HCT116 (cell line): ENCODE measurements at regions not wholly inside any gene's neighbourhood (a gene's known extent, or its start where the extent isn't known, plus 50 kb on each side); places are given as distances from the start of the nearest gene placed in this dataset.

Experiments
- ATAC-seq: fragments of 200-7000 bp; cut with Tn5 transposase; 2 replicates; pipeline ENCODE4 v1.9.1; 2020; ENCODE audit warnings: mild to moderate bottlenecking, moderate library complexity
- BruUV-seq: library from RNA; stranded (reverse); fragments of 400-500 nt; replicated peaks from 2 replicates; lab custom pipeline; 2021; lab: Mats Ljungman, UMichigan
- CTCF ChIA-PET: fragments of 300-600 bp; sonication (Branson Sonifier 250); formaldehyde crosslinking; loops from one replicate; lab custom pipeline; 2021; ENCODE audit warnings: antibody characterized with exemption; lab: Charles Lee
- POLR2A ChIA-PET: fragments of 300-600, 350-600 bp; sonication (Branson Sonifier 250); formaldehyde crosslinking; loops from one replicate; lab custom pipeline; 2021; ENCODE audit warnings: antibody characterized with exemption; lab: Charles Lee
- RAD21 ChIA-PET, 2 experiments: fragments of 300-600 bp; sonication (Branson Sonifier 250); formaldehyde crosslinking; loops; one replicate each; lab custom pipeline; 2023; ENCODE audit warnings: low total read pairs in 2 of 2; ENCODE audit not compliant: uncharacterized antibody in 2 of 2, unreplicated experiment in 2 of 2, low non-redundant PET in 1 of 2; lab: Charles Lee
- DNase-seq: peaks from one replicate; pipeline ENCODE4 v3.0.0-alpha.2; 2010; ENCODE audit warnings: low read depth, low spot score
- H2AFZ ChIP-seq: fragments of 200-600 bp; shearing (Covaris generic), sonication (generic); 2 replicates; pipeline ENCODE4 v1.6.1; 2017; ENCODE audit warnings: low read depth, mixed run types, mixed read lengths, antibody characterized with exemption, low read length; ENCODE audit not compliant: poor library complexity, severe bottlenecking
- H3K27ac ChIP-seq: 2 replicates; pipeline ENCODE4 v1.5.1; 2012; ENCODE audit warnings: low read depth, low read length
- H3K27me3 ChIP-seq: fragments of 200-600 bp; sonication (generic); 2 replicates; pipeline ENCODE4 v1.6.1; 2016; ENCODE audit warnings: mixed run types, low read length, mixed read lengths; ENCODE audit not compliant: insufficient read depth
- H3K36me3 ChIP-seq, 2 experiments: fragments of 200-500 bp in 1 of 2; fragments of 200-600 bp in 1 of 2; sonication (Bioruptor generic) in 1 of 2; sonication (generic) in 1 of 2; 2 replicates each; pipeline versions ENCODE4 v1.5.1 to v1.6.1; 2014 to 2016; ENCODE audit warnings: low read length in 2 of 2, inconsistent platforms in 1 of 2, mixed read lengths in 1 of 2, mixed run types in 1 of 2; ENCODE audit not compliant: insufficient read depth in 2 of 2, control insufficient read depth in 1 of 2
- H3K4me1 ChIP-seq, 2 experiments: fragments of 200-600 bp in 1 of 2; sonication (generic) in 1 of 2; 2 replicates each; pipeline versions ENCODE4 v1.5.1 to v1.6.1; 2012 to 2017; ENCODE audit warnings: low read length in 2 of 2, inconsistent platforms in 1 of 2, mild to moderate bottlenecking in 1 of 2, mixed read lengths in 1 of 2, mixed run types in 1 of 2, moderate library complexity in 1 of 2; ENCODE audit not compliant: insufficient read depth in 2 of 2, control insufficient read depth in 1 of 2
- H3K4me2 ChIP-seq: fragments of 200-600 bp; sonication (generic); 2 replicates; pipeline ENCODE4 v1.6.1; 2017; ENCODE audit warnings: mixed run types, low read length, mixed read lengths
- H3K4me3 ChIP-seq, 2 experiments: fragments of 200-600 bp in 1 of 2; sonication (generic) in 1 of 2; replicated peaks in 1 of 2; 2 replicates each; pipeline ENCODE4 v1.5.1; 2011 to 2016; ENCODE audit warnings: low read length in 2 of 2, control low read depth in 1 of 2, low read depth in 1 of 2, mild to moderate bottlenecking in 1 of 2, mixed read lengths in 1 of 2, mixed run types in 1 of 2
- H3K79me2 ChIP-seq: fragments of 200-600 bp; sonication (generic); 2 replicates; pipeline ENCODE4 v1.6.1; 2017; ENCODE audit warnings: mild to moderate bottlenecking, mixed run types, low read length, moderate library complexity, mixed read lengths; ENCODE audit not compliant: insufficient read depth
- H3K9ac ChIP-seq: fragments of 200-600 bp; sonication (generic); 2 replicates; pipeline ENCODE4 v1.6.1; 2016; ENCODE audit warnings: low read length, mixed read lengths
- H3K9me2 ChIP-seq: fragments of 200-600 bp; sonication (generic), shearing (Covaris generic); 2 replicates; pipeline ENCODE4 v1.6.1; 2017; ENCODE audit warnings: mixed run types, mild to moderate bottlenecking, moderate library complexity; ENCODE audit not compliant: insufficient read depth
- H3K9me3 ChIP-seq, 2 experiments: fragments of 200-500 bp in 1 of 2; fragments of 200-600 bp in 1 of 2; sonication (Bioruptor generic) in 1 of 2; sonication (generic) in 1 of 2; 2 replicates each; pipeline ENCODE4 v1.6.1; 2014 to 2017; ENCODE audit warnings: low read length in 2 of 2, mixed read lengths in 2 of 2, inconsistent platforms in 1 of 2, low read depth in 1 of 2, mild to moderate bottlenecking in 1 of 2, mixed run types in 1 of 2, moderate library complexity in 1 of 2; ENCODE audit not compliant: control insufficient read depth in 1 of 2, insufficient read depth in 1 of 2
- H4K20me1 ChIP-seq: fragments of 200-600 bp; sonication (generic), shearing (Covaris generic); 2 replicates; pipeline ENCODE4 v1.6.1; 2017; ENCODE audit warnings: mixed run types, mild to moderate bottlenecking, moderate library complexity; ENCODE audit not compliant: insufficient read depth
- ELF1 ChIP-seq: IDR thresholded peaks from 2 replicates; pipeline ENCODE4 v1.6.1; 2012; ENCODE audit warnings: low read depth, borderline replicate concordance
- EZH2 ChIP-seq: fragments of 200-600 bp; sonication (generic); IDR thresholded peaks from 2 replicates; pipeline ENCODE4 v1.6.1; 2017; ENCODE audit warnings: antibody characterized with exemption, mixed run types
- EZH2phosphoT487 ChIP-seq: fragments of 200-600 bp; IDR thresholded peaks from 2 replicates; pipeline ENCODE4 v1.6.1; 2018; ENCODE audit warnings: antibody characterized with exemption, borderline replicate concordance
- JUND ChIP-seq: IDR thresholded peaks from 2 replicates; pipeline ENCODE4 v1.6.1; 2012
- POLR2A ChIP-seq: IDR thresholded peaks from 2 replicates; pipeline ENCODE4 v1.7.0; 2011; ENCODE audit warnings: borderline replicate concordance; ENCODE audit not compliant: insufficient read depth, insufficient read length; ENCODE audit errors: extremely low read depth
- RAD21 ChIP-seq: IDR thresholded peaks from 2 replicates; pipeline ENCODE4 v1.6.1; 2012; ENCODE audit warnings: low read depth, mild to moderate bottlenecking
- SP1 ChIP-seq: IDR thresholded peaks from 2 replicates; pipeline ENCODE4 v1.6.1; 2012; ENCODE audit warnings: low read depth
- intact Hi-C: fragments of 100-400 bp; cut with micrococcal nuclease; formaldehyde crosslinking; loops from 2 replicates; pipeline ENCODE4 v1.10.0; 2022
- TF ChIP-seq, protein P1 (sequence below), 3 experiments: fragments of 200-600 bp in 1 of 3; sonication (generic) in 1 of 3; IDR thresholded peaks in 2 of 3; conservative IDR thresholded peaks in 1 of 3; 2 replicates each; pipeline ENCODE4 v1.5.1; 2012 to 2017; ENCODE audit warnings: low read depth in 2 of 3, low read length in 2 of 3, antibody characterized with exemption in 1 of 3, borderline replicate concordance in 1 of 3, control low read depth in 1 of 3, mild to moderate bottlenecking in 1 of 3, mixed read lengths in 1 of 3, mixed run types in 1 of 3, moderate library complexity in 1 of 3; ENCODE audit not compliant: insufficient read depth in 1 of 3
- TF ChIP-seq, protein P2 (sequence below): IDR thresholded peaks from 2 replicates; pipeline ENCODE4 v1.6.1; 2012; ENCODE audit warnings: low read depth

DNA sequence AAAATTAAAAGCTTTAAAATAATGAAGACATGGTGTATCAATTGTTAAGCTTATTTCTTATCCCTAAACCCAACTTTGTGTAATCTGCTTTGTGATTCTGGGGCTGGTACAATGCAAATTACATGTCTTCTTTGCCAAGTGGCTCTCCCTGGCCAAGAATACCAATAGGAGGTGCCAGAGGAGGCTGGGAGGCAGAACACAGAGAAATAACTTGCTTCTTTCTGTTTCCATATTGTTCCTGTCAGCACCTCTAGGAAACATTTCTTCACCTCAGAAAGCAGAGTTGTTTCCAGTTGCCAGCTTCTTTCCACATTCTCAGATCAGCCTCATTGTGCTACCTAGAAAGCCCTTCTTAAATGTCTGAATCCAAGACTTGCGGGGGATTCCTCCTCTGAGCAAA, 174.4 kb downstream of the MDFIC start:
- H3K27me3 ChIP-seq, result no peaks in the 10 kb centered on the region
- peaks cover 13 to 18% of the 10 kb centered on the region in 2 experiments; a peak in 3 of 4 replicates for H3K4me1 ChIP-seq
- H3K27ac ChIP-seq, result no peak overlapping the region
- no peaks in the 10 kb centered on the region for H3K9me2 ChIP-seq
- no peak for TF ChIP-seq POLR2A
- TF ChIP-seq, protein P1, sequence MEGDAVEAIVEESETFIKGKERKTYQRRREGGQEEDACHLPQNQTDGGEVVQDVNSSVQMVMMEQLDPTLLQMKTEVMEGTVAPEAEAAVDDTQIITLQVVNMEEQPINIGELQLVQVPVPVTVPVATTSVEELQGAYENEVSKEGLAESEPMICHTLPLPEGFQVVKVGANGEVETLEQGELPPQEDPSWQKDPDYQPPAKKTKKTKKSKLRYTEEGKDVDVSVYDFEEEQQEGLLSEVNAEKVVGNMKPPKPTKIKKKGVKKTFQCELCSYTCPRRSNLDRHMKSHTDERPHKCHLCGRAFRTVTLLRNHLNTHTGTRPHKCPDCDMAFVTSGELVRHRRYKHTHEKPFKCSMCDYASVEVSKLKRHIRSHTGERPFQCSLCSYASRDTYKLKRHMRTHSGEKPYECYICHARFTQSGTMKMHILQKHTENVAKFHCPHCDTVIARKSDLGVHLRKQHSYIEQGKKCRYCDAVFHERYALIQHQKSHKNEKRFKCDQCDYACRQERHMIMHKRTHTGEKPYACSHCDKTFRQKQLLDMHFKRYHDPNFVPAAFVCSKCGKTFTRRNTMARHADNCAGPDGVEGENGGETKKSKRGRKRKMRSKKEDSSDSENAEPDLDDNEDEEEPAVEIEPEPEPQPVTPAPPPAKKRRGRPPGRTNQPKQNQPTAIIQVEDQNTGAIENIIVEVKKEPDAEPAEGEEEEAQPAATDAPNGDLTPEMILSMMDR (IDR thresholded peaks at IDR 0.05 in 2 of 3, conservative IDR thresholded peaks at IDR 0.05 in 1 of 3; ENCODE audit: borderline replicate concordance in 1 of 3, insufficient read depth in 1 of 3, low read depth in 2 of 3, low read length in 2 of 3), result peak in 1 of 3 experiments; percentile 15; a peak in 1 of 6 replicates
- TF ChIP-seq RAD21, result 0 out of 2 replicates have a peak, but pooled peaks have one; percentile 1
- no peak for TF ChIP-seq JUND
- TF ChIP-seq EZH2, result no peak
- DNase-seq, result no peak
- H3K79me2 ChIP-seq, result no peaks in the 10 kb centered on the region
- no peak overlapping the region for H3K4me3 ChIP-seq
- H3K9me3 ChIP-seq, result no peaks in the 10 kb centered on the region
- H3K36me3 ChIP-seq, result no peaks in the 10 kb centered on the region
- RAD21 ChIA-PET, result no interaction called here
- no peak overlapping the region for H3K4me2 ChIP-seq
- CTCF ChIA-PET, result no interaction called here
- POLR2A ChIA-PET, result no interaction called here
- no peaks in the 10 kb centered on the region for H4K20me1 ChIP-seq
- intact Hi-C loops, result loop anchor here (10.0 kb wide), 1 partner anchor 259 kb away; no protein-coding TSS in a partner anchor
- no peak overlapping the region for H3K9ac ChIP-seq
- H2AFZ ChIP-seq, result peak overlapping the region; percentile 66
- no peak for ATAC-seq
- BruUV-seq, result no TSS peak

DNA sequence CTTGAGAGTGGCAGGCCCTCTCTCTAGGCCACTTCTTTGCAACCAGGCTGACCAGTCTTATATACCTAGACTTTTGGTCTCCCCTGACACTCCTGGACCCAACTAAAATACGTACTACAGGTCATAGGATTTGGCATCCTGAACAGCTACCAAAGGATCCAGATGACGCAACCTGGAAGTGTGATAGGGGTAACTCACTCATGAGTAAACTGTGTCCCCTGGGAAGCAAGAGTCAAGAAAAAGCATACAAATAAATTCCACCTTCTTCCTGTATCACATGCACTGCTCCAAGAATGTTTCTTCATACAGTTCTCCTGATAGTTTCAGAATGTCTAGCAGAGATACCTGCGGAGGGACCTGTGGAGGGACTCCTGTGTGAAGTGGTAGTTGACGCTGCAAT, 172.3 kb downstream of the MDFIC start:
- peaks cover 7 to 11% of the 10 kb centered on the region in 2 experiments; a peak in 3 of 4 replicates for H3K4me1 ChIP-seq
- RAD21 ChIA-PET, result no interaction called here
- TF ChIP-seq ELF1 (no peak), EZH2phosphoT487 (no peak), SP1 (no peak)
- TF ChIP-seq, protein P2, sequence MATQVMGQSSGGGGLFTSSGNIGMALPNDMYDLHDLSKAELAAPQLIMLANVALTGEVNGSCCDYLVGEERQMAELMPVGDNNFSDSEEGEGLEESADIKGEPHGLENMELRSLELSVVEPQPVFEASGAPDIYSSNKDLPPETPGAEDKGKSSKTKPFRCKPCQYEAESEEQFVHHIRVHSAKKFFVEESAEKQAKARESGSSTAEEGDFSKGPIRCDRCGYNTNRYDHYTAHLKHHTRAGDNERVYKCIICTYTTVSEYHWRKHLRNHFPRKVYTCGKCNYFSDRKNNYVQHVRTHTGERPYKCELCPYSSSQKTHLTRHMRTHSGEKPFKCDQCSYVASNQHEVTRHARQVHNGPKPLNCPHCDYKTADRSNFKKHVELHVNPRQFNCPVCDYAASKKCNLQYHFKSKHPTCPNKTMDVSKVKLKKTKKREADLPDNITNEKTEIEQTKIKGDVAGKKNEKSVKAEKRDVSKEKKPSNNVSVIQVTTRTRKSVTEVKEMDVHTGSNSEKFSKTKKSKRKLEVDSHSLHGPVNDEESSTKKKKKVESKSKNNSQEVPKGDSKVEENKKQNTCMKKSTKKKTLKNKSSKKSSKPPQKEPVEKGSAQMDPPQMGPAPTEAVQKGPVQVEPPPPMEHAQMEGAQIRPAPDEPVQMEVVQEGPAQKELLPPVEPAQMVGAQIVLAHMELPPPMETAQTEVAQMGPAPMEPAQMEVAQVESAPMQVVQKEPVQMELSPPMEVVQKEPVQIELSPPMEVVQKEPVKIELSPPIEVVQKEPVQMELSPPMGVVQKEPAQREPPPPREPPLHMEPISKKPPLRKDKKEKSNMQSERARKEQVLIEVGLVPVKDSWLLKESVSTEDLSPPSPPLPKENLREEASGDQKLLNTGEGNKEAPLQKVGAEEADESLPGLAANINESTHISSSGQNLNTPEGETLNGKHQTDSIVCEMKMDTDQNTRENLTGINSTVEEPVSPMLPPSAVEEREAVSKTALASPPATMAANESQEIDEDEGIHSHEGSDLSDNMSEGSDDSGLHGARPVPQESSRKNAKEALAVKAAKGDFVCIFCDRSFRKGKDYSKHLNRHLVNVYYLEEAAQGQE, result no peak
- no peaks in the 10 kb centered on the region for H4K20me1 ChIP-seq
- H3K4me3 ChIP-seq, result no peak overlapping the region
- H3K27me3 ChIP-seq, result no peaks in the 10 kb centered on the region
- no peak overlapping the region for H3K27ac ChIP-seq
- H3K4me2 ChIP-seq, result no peak overlapping the region
- CTCF ChIA-PET, result interaction anchor here (1.0 kb wide), 1 partner anchor 758 kb away, joined by 3 read pairs; no protein-coding TSS in a partner anchor
- no peak overlapping the region for H3K9ac ChIP-seq
- no peaks in the 10 kb centered on the region for H3K9me2 ChIP-seq
- ATAC-seq (no peak), DNase-seq (no peak)
- H2AFZ ChIP-seq, result no peak overlapping the region
- no peaks in the 10 kb centered on the region for H3K79me2 ChIP-seq
- intact Hi-C loops, result loop anchor here (10.0 kb wide), 1 partner anchor 261 kb away; no protein-coding TSS in a partner anchor
- BruUV-seq, result no TSS peak
- POLR2A ChIA-PET, result no interaction called here
- no peaks in the 10 kb centered on the region for H3K36me3 ChIP-seq
- H3K9me3 ChIP-seq, result no peaks in the 10 kb centered on the region
